ENCODE measurements at regions not wholly inside any gene's neighbourhood (a gene's known extent, or its start where the extent isn't known, plus 50 kb on each side); places are given as distances from the start of the nearest gene placed in this dataset.

DNA sequence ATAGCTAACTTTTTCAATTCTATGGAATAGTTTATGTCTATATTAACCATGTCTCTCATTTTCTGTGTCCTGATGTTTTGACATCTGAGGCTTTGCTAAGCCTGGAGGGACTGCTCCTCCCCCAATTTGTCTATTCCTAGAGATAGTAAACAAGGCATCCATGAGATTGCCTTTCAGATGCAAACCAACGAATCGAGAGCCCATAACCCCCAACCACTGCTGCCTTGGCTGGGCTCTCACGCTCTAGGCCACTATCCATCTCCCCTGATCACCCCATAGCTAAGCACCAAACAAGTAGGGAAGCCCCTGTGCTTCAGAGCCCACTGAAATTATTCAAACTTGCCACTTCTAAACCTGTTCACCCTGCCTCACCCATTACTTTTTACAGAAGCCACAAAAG lies 437.7 kb downstream of the SETD4 start:
- no peak for DNase-seq (ENCODE audit: extremely low read depth, low read depth)
- TF ChIP-seq, protein P1, sequence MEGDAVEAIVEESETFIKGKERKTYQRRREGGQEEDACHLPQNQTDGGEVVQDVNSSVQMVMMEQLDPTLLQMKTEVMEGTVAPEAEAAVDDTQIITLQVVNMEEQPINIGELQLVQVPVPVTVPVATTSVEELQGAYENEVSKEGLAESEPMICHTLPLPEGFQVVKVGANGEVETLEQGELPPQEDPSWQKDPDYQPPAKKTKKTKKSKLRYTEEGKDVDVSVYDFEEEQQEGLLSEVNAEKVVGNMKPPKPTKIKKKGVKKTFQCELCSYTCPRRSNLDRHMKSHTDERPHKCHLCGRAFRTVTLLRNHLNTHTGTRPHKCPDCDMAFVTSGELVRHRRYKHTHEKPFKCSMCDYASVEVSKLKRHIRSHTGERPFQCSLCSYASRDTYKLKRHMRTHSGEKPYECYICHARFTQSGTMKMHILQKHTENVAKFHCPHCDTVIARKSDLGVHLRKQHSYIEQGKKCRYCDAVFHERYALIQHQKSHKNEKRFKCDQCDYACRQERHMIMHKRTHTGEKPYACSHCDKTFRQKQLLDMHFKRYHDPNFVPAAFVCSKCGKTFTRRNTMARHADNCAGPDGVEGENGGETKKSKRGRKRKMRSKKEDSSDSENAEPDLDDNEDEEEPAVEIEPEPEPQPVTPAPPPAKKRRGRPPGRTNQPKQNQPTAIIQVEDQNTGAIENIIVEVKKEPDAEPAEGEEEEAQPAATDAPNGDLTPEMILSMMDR (IDR thresholded peaks at IDR 0.05; ENCODE audit: low read depth, low read length, missing control alignments): no peak
- H3K4me3 ChIP-seq (replicated peaks; ENCODE audit: low read depth, low read length): no peak overlapping the region

DNA sequence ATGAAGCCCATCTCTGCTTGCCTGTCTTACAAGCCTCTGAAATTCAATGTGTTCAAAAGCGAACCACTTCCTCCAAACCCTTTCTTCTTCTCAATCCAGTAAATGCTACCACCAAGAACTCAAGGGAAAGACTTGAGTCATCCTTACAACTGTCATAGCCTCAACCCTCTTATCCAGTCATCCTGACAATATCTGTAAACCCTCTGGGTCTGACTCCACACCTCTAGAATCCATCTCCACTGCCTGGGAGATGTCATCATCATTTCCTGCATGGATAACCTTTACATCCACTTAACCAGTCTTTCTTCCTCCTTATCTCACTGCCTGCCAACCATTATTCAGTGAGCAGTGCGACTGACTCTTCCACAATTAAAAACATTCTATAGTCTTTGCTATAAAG lies 441.1 kb downstream of the SETD4 start:
- DNase-seq (ENCODE audit: extremely low read depth, low read depth): no peak
- TF ChIP-seq, protein P1 (IDR thresholded peaks at IDR 0.05; ENCODE audit: low read depth, low read length, missing control alignments): no peak
- no peak overlapping the region for H3K4me3 ChIP-seq (replicated peaks; ENCODE audit: low read depth, low read length)

DNA sequence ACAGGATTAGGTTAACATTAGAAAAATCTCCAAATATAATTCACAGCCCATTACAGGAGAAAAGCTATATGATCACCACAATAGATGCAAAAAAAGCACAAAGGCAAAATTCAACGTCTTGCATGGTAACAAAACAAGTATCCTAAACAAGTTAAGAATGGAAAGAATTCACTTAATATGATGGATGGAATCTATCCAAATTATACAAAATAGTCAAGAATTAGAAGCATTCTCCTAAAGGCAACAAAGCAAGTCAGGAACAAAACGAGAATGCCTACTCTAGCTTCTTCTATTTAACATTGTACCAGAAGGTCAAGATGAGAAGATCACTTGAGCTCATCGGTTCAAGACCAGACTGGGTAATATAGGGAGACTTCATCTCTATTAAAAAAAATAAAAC lies 442.8 kb downstream of the SETD4 start:
- no peak overlapping the region for H3K4me3 ChIP-seq (replicated peaks; ENCODE audit: low read depth, low read length)
- DNase-seq (ENCODE audit: extremely low read depth, low read depth): no peak
- TF ChIP-seq, protein P1 (IDR thresholded peaks at IDR 0.05; ENCODE audit: low read depth, low read length, missing control alignments): no peak

DNA sequence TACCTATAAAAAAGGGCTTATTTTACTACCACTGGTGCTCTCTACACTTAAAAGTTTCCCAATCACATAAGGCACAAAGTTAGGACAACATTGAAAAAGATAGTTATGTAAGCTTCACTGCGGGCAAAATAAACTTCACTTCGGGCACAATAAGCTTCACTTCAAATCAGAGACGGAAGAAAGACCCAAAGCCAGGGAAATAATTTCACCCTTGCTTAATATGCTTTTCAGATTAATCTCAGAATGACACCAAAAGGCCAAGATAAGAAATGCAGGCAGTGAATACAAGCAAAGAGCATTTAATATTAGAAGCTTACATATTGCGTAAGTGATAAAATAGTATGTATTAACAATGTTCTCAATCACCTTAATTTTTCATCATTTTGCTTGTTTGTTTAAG lies 444.2 kb downstream of the SETD4 start:
- TF ChIP-seq, protein P1 (IDR thresholded peaks at IDR 0.05; ENCODE audit: low read depth, low read length, missing control alignments): peak; percentile 22
- no peak for DNase-seq (ENCODE audit: extremely low read depth, low read depth)
- H3K4me3 ChIP-seq (replicated peaks; ENCODE audit: low read depth, low read length): no peak overlapping the region

DNA sequence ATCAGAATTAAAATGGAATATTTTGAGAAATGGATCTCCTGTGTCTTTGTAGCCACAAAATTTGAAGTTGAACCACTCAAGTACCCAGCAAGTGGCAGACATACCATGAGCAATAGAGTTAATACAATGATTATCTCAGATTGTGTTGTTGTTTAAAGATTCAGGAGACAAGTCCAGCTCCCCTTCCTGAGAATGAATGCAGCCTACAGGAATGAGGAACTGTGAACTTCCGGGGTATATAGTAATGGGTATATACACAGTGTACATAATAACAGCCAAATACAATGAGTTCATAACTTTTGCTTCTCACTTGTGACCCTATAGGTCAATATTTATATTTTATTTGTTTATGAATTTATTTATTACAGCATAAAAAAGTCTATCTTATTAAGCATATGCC lies 445.0 kb downstream of the SETD4 start:
- no peak for DNase-seq (ENCODE audit: extremely low read depth, low read depth)
- no peak overlapping the region for H3K4me3 ChIP-seq (replicated peaks; ENCODE audit: low read depth, low read length)
- TF ChIP-seq, protein P1 (IDR thresholded peaks at IDR 0.05; ENCODE audit: low read depth, low read length, missing control alignments): no peak

DNA sequence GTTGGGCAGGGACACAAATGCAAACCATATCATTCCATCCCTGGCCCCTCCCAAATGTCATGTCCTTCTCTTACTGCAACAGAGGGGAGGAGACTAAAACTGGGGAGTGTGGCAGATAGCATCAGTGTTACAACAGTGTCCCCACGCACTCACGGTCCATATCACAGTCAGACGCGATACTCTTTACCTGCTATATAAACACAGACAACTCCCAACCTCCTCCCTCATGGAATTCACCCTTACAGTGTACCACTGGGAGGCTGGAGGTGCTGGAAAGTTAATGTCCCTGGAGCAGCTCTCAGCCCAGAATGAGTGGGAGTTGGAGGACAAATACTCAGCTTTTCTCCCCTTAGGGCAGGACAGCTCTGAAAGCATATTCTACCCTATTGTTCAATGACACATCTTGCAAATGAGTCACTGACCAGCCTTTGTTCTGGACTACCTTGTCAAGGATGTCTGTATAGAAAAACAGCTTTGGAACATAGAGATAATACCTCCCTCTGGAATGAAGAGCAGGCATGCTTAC lies 445.9 kb downstream of the SETD4 start:
- TF ChIP-seq, protein P1 (IDR thresholded peaks at IDR 0.05; ENCODE audit: low read depth, low read length, missing control alignments): no peak
- H3K4me3 ChIP-seq (replicated peaks; ENCODE audit: low read depth, low read length): no peak overlapping the region
- DNase-seq (ENCODE audit: extremely low read depth, low read depth): no peak

DNA sequence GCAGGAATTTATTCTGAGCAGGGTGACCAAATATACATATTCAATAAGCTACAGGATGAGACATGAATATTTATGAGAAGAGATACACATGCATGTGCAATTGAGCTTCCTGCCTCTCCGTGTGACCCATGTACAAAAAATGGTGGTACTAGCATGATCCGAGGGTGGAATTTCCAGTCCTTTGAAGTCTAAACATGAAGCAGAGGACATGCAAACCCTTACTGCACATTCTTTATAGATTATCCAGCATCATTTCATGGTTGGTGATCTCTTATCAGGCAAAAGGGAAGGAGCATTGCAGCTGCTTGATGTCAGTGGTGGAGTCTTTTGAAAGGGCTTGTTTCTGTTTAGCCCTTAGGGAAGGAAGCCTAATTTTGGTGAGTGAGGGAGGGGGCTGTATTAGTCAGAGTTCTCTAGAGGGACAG lies 448.6 kb downstream of the SETD4 start:
- TF ChIP-seq, protein P1 (IDR thresholded peaks at IDR 0.05; ENCODE audit: low read depth, low read length, missing control alignments): no peak
- no peak for DNase-seq (ENCODE audit: extremely low read depth, low read depth)
- H3K4me3 ChIP-seq (replicated peaks; ENCODE audit: low read depth, low read length): no peak overlapping the region

Measured in HFF-Myc (cell line).